ENCODE measurements at regions not wholly inside any gene's neighbourhood (a gene's known extent, or its start where the extent isn't known, plus 50 kb on each side); places are given as distances from the start of the nearest gene placed in this dataset.

GRCh38 chr16:76932541-76933211 lies 258.3 kb upstream of the MON1B start:
- H3K36me3 Mint-ChIP-seq (ENCODE audit: low read depth): no peaks in the 10 kb centered on the region
- no peaks in the 10 kb centered on the region for H3K9me3 Mint-ChIP-seq
- H3K27me3 Mint-ChIP-seq (ENCODE audit: low read depth, poor library complexity): peaks cover 7% of the 10 kb centered on the region
- H3K27ac Mint-ChIP-seq: no peak overlapping the region
- H3K4me1 Mint-ChIP-seq: no peaks in the 10 kb centered on the region
- DNase-seq: no peak
- no peak for TF ChIP-seq CTCF (IDR thresholded peaks at IDR 0.05)
- no peak overlapping the region for H3K4me3 Mint-ChIP-seq

DNA sequence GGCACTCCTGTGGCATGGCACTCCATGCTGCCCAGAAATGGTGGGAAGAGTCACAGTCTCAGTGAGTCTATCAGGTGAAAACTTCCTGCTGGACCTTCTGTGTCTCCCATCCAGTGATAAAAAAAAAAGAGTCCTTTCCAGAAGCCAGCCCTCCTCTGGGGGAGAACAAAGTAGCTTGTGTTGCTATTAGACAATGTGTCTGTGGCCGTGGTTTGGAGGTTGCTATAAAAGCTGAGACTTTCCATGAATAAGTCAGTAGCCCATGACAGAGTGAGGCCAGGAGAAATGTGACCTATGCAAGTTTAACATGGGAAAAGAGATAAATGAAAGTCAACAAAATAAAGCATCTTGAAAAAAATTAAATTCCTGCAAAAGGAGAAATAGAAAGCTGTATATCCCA lies 250.7 kb upstream of the MON1B start:
- no peak for DNase-seq
- Mint-ChIP-seq H3K9me3 (no peaks in the 10 kb centered on the region), H3K4me3 (no peak overlapping the region), H3K27me3 (ENCODE audit: low read depth, poor library complexity) (peaks cover 3% of the 10 kb centered on the region), H3K27ac (no peak overlapping the region), H3K36me3 (ENCODE audit: low read depth) (no peaks in the 10 kb centered on the region), H3K4me1 (no peaks in the 10 kb centered on the region)
- TF ChIP-seq CTCF (IDR thresholded peaks at IDR 0.05): no peak

GRCh38 chr16:76941113-76941512 lies 249.9 kb upstream of the MON1B start:
- Mint-ChIP-seq H3K27ac (no peak overlapping the region), H3K9me3 (no peaks in the 10 kb centered on the region), H3K27me3 (ENCODE audit: low read depth, poor library complexity) (peaks cover 3% of the 10 kb centered on the region), H3K4me1 (peaks cover 8% of the 10 kb centered on the region), H3K4me3 (no peak overlapping the region), H3K36me3 (ENCODE audit: low read depth) (no peaks in the 10 kb centered on the region)
- DNase-seq: no peak
- no peak for TF ChIP-seq CTCF (IDR thresholded peaks at IDR 0.05)

DNA sequence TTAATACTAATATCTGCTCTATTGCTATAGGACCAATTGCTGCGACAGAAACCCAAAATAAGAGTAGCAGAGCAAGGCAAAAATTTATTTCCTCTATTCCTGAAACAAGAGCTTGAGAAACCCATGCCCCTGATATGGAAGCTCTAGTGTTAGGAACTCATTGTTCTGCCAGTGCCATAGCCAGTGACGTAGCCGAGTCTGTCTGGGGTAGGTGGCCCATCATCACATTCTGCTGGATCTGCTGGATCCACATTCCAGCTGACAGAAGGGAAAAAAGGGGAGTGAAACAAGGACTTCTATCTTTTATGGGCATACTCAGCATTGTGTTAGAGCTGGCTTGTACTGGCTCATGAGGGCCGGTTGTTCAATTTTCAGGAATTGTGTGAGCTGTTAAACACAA lies 248.9 kb upstream of the MON1B start:
- Mint-ChIP-seq H3K9me3 (no peaks in the 10 kb centered on the region), H3K4me1 (peaks cover 17% of the 10 kb centered on the region), H3K27me3 (ENCODE audit: low read depth, poor library complexity) (peaks cover 3% of the 10 kb centered on the region), H3K27ac (no peak overlapping the region), H3K36me3 (ENCODE audit: low read depth) (no peaks in the 10 kb centered on the region), H3K4me3 (no peak overlapping the region)
- no peak for TF ChIP-seq CTCF (IDR thresholded peaks at IDR 0.05)
- DNase-seq: no peak

DNA sequence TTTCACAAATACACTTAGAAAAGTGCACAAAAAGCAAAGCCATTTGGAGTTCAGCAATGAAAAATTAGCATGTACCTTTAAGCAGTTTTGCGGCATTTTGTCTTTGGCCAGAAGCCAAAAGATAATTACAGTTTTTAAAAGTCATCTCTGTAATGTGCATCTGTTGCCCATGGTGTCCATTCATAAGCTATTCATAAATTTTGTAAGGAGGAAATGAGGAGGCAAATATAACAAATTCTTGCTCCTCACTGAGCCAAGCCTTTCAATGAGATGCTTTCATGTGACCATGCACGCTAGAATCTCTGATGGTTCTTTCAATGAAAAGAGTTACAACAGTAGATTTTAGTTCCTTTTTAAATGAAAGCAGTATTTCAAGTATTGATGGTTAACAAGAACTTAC lies 247.1 kb upstream of the MON1B start:
- Mint-ChIP-seq H3K27me3 (ENCODE audit: low read depth, poor library complexity) (peaks cover 9% of the 10 kb centered on the region), H3K36me3 (ENCODE audit: low read depth) (no peaks in the 10 kb centered on the region), H3K9me3 (no peaks in the 10 kb centered on the region), H3K4me1 (peaks cover 24% of the 10 kb centered on the region), H3K27ac (no peak overlapping the region), H3K4me3 (no peak overlapping the region)
- no peak for DNase-seq
- TF ChIP-seq CTCF (IDR thresholded peaks at IDR 0.05): no peak

DNA sequence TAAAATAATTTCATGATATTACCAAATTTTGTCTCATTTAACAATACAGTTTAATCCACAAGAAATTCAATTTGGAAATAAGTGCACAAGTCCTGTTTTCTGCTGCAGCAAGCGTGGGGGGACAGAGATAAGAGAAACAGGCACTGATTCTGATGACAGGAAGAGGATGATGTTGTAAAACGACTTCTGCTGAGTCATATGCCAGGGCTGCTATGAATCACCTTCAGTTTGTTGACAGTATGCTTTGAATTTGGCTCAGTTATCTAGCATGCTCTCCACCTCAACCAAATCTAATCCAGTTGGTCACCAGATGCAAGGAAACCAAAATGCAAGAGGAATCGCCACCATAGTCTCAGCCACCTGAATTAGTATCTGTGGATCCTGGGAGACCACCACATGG lies 244.1 kb upstream of the MON1B start:
- H3K27ac Mint-ChIP-seq: no peak overlapping the region
- peaks cover 12% of the 10 kb centered on the region for H3K27me3 Mint-ChIP-seq (ENCODE audit: low read depth, poor library complexity)
- H3K4me3 Mint-ChIP-seq: no peak overlapping the region
- H3K9me3 Mint-ChIP-seq: peaks cover 13% of the 10 kb centered on the region
- H3K36me3 Mint-ChIP-seq (ENCODE audit: low read depth): no peaks in the 10 kb centered on the region
- TF ChIP-seq CTCF (IDR thresholded peaks at IDR 0.05): no peak
- DNase-seq: no peak
- peaks cover 24% of the 10 kb centered on the region for H3K4me1 Mint-ChIP-seq
